GM04504 (cell line): ENCODE measurements at regions not wholly inside any gene's neighbourhood (a gene's known extent, or its start where the extent isn't known, plus 50 kb on each side); places are given as distances from the start of the nearest gene placed in this dataset.
A peak's percentile ranks its signal among the peaks of the same experiment; 100 is the strongest.

Experiments used
- DNase-seq: peaks from one replicate; pipeline ENCODE4 v3.0.0-alpha.2; 2012; ENCODE audit warnings: low read depth

DNA sequence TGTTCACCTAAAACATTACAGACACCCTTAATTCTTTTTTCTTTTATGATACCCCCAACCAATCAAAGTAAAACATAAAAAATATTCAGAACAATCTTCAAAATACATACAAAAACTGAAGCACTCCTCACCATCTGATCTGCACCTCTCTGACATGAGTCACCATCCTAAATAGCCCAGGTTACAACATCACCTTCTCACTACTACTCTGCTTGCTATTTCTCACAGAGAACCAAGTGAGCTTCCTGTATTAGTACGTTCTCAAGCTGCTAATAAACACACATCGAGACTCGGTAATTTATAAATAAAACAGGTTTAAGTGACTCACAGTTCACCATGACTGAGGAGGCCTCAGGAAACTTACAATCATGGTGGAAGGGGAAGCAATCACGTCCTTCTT is 183.5 kb downstream of the CBLN2 start:
- no peak for DNase-seq

DNA sequence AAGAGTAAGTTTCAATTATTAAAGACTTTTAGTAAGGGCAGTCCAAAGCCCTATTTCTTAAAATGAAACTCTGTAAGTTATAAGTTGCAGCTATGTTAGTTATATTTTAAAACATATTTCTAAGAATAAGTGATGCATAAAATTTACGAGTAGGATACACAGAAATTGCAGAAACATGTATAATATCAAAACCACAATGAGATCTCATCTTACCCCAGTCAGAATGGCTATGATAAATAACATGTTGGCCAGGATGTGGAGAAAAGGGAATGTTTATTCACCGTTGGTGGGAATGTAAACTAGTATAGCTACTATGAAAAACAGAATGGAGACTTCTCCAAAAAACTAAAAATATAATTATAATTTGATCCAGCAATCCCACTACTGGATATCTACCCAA is 201.2 kb downstream of the CBLN2 start:
- peak; percentile 20 for DNase-seq

DNA sequence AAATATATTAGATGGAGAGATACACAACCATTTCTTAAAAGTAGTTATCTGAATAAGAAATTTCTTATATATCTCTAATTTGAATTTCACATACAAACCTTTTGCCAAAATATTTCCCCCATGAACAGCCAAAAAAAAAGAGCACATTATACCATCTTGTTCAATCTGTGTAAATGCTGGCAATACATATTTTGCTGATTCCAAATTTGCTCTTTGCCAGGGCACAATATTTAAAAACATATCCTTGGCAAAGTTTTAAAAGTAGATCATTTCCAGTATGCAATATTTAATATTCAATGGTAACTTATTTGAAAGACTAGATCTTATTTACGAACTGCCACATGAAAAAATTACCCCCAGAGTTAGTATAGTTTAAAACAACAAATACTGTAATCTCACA is 204.2 kb downstream of the CBLN2 start:
- no peak for DNase-seq

DNA sequence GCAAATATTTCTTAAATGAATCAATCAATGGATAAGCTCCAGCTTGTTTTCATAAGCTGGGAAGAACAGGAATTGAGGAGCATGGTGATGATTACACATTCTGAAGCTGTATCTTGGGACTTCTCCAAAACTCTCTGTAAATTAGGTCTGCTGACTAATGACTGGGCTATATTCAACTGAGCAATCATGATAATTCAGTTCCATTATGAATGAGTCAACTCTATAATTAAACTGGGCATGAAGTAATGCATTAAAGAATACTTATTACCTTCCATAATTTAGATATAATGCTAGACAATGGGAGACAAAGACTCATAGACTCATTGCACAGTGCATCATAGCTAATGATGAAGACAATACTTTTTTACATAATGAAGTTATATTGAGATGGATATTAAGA is 207.4 kb downstream of the CBLN2 start:
- DNase-seq = no peak

DNA sequence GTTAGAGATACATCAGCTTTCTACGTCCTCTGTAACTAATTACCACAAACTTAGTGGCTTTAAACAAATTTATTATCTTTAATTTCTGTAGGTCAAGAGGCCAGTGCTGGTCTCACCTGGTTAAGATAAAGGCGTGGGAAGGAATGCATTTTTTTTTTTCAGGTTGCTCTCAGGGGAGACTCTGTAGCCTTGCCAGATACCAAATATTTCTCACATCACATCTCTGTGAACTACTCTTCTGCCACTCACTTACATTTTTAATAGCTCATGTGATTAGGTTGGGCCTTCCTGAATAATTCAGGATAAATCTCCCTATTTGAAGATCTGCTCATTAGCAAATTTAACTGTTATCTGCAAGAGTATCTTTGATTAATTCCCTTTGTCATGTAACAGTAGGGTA is 214.6 kb downstream of the CBLN2 start:
- DNase-seq = no peak

DNA sequence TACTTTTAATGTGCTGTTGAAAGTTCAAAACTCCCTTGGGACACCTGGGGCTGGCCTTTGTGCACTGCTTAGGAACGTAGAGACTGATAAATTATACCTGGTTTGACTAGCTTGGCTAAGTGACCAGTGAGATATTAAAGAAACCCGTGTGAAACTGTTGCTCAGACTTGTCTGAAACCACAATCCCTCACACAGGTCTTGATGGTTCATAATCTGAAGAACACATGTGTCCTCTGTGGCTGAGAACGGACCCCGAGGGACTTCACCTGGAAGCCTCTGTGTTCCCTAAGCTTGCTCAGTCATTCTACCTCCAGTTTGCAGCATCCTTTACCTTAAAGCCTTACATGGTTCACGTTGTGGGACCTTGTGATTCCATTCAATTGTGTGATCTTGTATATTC is 218.8 kb downstream of the CBLN2 start:
- no peak for DNase-seq

DNA sequence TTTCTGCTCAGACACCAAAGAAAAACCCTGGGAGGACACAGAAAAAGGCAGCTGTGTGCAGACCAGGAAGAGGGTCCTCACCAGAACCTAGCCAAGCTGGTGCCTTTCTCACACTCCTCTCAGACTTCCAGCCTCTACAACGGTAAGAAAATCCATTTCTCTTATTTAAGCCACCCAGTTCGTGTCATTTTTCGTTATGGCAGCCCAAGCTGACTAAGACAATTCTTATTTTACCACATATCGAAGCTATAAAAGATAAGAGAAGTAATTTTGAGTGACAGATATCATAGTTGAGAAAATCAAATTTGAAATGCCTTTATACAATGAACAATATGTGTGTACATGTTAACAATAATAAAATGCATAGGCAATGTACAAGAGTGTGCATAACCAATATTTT is 219.5 kb downstream of the CBLN2 start:
- DNase-seq = no peak

DNA sequence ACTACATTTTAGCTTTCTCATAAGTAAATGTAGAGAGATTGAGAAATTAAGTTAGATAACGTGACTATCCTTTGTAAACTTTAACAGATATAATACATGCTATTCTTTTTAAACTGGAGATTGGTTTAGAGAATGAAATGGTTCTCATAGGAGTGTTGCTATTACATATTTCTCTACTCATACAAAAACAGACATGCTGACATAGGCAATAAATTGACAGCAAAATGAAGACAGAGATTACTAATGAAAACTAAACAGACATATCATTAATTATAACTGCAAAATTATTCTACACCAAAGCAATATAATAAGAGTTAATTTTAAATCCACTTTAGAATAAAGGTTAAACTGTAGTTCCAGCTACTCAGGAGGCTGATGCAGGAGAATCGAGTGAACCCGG is 227.6 kb downstream of the CBLN2 start:
- no peak for DNase-seq

DNA sequence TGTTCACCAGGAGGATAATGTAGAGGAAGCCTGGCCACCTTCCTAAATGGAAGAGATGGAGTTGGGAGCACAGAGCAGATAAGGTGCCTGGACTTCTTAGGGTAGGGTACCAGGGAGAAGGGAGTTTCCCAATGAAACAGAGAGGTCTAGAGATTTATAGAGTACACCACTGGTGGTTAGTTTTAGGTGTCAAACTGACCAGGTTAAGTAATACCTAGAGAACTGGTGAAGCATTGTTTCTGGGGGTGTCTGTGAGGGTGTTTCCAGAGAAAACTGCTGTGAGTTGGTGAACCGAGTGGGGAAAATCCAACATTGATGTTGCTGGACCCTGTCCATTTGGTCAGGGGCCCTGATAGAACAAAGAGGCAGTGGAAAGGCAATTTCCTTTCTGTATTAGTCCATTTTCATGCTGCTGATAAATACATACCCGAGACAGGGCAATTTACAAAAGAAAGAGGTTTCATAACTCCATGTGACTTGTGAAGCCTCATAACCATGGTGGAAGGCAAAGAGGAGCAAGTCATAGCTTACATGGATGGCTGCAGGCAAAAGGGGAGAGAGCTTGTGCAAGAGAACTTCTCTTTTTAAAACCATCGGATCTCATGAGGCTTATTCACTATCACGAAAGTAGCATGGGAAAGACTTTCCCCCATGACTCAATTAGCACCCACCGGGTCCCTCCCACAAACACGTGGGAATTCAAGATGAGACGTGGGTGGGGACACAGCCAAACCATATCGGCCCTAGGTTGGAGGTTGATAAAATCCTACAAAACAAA is 260.8 kb downstream of the CBLN2 start:
- DNase-seq = no peak

DNA sequence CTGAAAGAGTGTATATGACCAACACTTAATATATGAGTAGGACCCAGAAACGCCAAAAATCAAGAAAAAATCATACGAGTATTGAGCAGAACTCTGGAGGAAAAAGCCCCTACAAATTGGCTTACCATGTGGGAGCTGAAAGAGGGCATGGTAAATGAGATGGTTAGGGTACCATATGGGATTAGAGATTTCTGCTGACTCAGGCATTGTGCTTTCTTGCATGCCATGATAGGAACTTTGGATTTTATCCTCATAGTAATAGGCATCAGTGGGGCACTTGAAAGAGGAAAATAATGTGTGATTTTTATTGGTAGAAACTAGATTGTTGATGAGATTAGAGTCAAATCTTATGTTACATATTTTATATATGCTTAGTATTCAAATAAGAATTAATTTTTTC is 271.1 kb downstream of the CBLN2 start:
- no peak for DNase-seq

DNA sequence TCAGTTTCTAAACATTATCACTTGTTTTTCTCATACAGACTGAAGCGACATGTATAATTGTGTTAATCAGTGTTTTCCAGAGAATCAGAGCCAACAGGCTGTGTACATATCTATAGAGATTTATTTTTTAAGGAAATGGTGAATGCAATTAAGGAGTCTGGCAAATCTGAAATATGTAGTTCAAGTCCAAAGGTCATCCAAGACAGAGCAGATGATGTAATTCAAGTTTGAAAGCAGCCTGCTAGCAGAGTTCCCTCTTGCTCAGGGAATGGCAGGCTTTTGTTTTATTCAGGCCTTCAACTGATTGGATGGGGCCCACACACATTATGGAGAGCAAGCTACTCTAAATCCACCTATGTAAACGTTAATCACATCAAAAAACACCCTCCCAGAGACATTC is 282.6 kb downstream of the CBLN2 start:
- DNase-seq = no peak

DNA sequence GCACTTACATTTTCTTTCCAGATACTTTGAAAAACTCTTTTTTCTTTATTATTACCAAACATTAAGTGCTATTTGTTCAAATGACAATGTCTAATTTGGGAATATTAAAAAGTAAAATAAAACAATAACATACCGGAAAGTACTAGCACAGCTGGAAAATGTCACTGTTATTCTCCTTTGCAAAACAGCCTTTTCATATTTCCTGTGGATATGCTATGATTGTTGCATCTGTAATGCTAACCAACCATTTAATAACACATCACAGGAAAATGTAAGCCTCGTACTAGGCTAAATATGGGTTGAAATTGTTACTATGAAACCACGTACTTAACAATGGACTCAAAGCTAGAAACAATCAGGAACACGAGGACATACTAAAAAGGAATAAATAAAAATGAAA is 298.1 kb downstream of the CBLN2 start:
- DNase-seq = no peak

DNA sequence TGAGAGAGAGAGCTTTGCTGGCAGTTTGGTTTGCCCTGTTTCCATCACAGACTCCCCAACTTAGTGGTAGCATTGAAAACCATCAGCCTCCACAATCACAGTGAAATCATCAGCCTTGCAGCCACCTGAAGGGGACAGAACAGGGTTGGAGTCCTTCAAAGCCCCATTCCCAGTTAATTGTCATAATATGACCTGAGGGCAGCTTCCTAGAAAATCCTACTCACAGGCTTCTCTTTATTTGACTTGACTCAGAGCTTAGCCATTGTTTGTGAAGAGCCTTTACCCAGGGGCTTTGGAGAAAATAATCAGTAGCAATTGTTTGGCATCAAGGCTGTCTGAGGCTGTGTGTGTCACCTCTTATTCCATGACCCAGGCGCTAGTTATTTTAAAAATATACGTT is 308.7 kb downstream of the CBLN2 start:
- no peak for DNase-seq

DNA sequence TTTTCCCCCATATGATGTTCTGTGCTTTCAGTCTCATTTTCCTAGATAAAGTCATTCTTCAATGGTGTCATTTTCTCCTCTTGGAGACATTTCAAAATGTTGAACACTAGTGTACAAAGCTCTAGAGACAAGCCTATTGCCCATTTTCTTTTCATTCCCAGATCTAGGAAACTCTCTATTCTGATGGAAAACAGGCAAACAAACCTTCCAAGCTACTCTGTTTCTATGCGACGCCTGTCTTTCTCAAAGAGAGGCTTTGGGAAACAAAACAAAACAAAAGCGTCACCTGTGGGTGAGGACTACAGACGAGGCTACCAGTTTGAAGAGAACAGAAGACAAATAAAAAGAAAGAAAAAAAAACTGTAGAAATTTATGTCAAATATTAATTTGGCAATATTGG is 311.0 kb downstream of the CBLN2 start:
- no peak for DNase-seq

DNA sequence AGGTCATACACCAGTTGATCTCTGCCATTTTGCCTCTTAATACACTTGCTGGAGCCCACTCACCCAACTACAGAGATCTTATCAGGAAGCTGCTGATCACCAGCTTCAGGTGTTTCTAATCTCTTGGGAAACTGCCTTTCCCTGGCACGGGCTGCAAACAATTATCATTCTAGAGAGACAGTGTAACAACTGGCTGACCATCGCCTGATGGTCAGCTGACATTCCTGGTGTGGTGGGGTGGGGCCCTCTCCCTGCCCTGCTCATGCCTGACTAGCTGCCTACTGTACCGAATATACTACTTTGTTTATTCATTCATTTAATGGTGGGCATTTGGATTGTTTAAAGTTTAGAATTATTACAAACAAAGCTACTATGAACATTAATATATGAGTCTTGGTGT is 311.5 kb downstream of the CBLN2 start:
- no peak for DNase-seq

DNA sequence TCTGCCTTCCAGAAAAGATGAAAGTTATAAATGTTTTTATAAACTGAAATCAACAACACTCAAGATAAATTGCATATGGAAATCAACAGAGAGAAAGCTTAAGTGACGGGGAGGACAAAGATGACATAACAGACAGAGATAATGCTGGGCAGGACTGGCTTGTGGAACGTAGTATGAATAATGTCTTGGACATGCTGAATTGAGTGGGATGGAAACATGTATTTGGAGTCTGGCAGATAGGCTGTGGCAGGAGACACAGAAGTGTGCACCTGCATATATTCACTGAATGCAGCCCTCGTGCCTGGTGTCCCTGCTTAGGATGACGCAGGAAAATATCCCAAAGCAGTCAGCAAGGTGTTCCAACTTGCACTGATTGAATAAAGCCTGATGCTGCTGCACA is 318.2 kb downstream of the CBLN2 start:
- no peak for DNase-seq

DNA sequence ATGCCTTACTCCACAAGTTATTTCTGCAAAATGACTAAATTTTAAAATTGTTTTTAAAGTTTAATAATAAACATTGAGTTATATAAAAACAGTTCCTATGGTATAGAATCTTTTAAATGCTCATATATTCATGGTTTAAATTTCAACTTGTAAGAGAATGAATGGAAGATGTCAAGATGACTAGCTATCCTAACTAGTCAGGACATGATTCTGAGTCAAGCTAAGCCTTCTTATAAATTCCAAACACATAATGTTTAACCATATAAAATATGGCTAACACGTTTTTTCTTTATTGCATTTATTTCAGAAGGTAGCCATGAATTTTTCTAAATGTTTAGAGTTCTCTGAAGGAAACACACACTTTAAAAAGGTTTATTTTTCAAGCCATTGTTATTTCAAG is 320.4 kb downstream of the CBLN2 start:
- DNase-seq = no peak

DNA sequence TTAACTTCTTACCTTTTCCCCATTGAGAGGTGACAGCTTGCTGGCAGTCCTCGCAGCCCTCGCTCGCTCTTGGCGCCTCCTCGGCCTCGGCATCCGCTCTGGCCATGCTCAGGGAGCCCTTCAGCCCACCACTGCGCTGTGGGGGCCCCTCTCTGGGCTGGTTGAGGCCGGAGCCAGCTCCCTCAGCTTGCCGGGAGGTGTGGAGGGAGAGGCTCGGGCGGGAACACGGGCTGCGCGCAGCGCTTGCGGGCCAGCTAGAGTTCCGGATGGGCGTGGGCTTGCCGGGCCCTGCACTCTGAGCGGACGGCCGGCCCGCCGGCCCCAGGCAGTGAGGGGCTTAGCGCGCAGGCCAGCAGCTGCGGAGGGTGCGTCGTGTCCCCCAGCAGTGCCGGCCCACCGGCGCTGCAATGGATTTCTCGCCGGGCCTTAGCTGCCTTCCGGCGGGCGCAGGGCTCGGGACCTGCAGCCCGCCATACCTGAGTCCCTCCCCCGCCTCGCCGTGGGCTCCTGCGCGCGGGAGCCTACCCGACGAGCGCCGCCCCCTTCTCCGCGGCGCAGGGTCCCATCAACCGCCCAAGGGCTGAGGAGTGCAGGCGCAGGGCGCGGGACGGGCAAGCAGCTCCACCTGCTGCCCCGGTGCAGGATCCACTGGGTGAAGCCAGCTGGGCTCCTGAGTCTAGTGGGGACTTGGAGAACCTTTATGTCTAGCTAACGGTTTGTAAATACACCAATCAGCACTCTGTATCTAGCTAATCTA is 335.0 kb downstream of the CBLN2 start:
- no peak for DNase-seq

DNA sequence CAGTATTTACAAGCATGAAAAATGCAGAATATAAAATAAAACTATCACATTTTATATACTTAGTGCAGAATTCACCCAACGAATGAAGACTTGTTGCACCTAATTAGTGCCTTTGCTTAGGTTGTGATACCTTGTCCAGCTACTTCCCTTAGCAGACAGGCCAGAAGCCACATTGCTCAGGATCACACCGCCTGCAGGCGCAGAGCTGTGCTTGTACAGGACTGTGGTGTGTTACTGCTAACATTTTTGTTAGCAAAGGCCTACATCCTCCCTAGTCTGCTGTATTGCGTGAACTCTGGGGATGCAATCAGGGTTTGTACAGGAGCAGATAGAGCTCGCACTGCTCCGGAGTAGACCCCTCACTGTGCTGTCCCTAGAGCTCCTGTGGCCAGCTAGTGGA is 336.9 kb downstream of the CBLN2 start:
- DNase-seq = no peak

DNA sequence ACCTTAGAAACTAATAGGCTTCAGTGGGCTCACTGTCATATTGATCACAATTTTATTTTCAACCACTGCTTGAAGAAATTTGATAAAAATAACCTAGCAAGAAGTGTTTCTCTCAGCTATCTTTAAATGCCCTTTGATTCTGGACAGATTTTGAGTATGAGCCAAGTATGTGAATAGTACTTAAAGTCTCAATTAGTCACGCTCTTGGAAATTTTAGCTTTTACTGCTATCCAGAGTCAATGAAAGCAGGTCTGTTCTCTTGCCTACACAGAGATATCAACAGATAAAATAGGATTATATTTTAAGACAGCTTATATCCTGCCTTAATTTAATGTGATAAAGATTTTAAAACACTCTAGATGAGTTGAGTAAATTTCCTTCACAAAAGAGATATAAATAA is 337.3 kb downstream of the CBLN2 start:
- DNase-seq = no peak

DNA sequence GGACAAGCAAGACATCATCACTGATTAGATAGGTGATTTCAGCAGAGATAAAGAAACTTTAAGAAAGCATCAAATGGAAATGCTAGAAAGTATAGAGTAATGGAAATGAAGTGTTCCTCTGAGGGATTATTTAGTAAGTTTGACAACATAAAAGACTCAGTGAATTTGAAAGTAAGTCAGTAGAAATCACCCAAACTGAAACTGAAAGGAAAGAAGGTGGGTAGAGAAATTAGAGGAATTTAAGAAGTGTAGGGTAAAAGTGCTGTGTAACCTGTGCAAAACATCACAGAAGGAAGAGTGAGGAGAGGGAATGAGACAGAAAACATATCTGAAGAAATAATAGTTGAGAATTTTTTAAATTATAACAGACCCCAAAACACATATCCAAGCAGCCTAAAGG is 343.1 kb downstream of the CBLN2 start:
- DNase-seq = no peak

DNA sequence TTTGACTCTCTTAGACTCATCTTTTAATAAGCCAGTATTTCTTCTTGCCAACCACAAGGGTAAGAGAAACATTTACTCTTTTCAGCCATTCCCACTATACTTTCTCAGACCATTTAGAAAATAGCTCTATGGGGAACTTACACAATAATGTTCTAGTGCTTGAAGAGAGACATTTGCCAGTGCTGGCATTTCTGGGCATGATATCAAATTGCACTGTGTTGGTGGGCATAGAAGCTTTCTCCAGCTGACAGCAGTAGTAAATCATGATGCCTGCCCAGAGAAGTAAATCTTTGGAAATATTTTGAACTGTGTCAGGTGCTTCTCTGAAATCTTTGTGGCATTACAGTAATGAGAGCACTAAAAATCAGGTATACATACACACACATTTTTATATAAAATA is 346.6 kb downstream of the CBLN2 start:
- no peak for DNase-seq

DNA sequence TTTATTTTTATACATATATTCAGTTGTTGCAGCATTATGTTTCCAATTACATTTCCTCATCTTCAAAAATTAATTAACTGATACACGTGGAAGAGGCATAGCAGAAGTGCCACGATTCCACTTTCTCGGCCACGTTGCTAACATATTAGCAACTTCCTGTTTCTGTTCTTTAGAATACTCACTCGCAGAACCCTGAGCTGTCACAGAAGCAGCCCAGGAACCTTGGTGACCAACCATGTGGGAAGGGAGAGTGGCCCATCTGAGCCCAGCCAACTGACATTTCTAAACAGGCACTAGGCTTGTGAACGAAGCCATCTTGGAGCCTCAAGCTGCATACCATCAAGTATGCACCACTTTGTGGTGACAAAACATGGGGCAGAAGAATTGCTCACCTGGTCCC is 350.1 kb downstream of the CBLN2 start:
- no peak for DNase-seq

DNA sequence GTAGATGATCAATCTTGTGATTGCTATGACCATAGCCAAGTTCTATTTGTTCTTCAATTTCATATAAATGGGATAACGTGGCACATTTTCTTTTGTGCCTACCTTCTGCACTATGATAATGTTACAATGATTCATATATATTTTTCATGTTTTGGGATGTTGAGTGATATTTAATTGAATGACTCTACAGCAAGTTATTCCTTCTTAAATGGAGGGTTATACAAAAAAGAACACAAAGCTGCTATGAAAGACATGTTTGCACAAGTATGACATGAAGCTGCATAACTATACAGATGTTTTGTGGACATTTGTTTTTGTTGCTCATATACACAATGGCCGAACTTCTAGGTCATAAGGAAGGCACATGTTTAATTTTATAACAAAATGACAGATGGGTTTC is 356.2 kb downstream of the CBLN2 start:
- no peak for DNase-seq
